ENCODE measurements at regions not wholly inside any gene's neighbourhood (a gene's known extent, or its start where the extent isn't known, plus 50 kb on each side); places are given as distances from the start of the nearest gene placed in this dataset.

DNA sequence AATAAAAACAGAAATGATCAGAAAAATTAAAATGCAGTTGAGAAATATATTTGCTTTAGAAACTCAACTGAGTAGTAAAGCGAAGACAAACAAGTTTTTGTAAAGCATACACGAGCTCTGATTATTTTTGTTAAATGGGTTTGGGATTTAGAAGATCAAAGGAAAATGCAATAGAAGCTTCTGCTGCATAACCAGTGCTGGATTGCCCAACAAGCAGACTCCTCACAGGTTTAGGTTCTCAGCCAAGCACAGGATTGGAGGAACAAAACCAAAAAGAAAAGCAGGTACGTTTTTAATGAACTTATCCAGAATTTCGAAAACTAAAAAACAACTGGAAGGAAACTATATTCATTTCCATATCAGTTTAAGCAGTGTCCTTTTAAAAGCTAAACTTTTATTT lies 423.8 kb downstream of the TMEM161B start:
- TF ChIP-seq POLR2A (IDR thresholded peaks at IDR 0.05) (no peak), CTCF (IDR thresholded peaks at IDR 0.05) (no peak)

Measured in body of pancreas (tissue), 4 donors.